RWPE2 (cell line): ENCODE measurements at regions not wholly inside any gene's neighbourhood (a gene's known extent, or its start where the extent isn't known, plus 50 kb on each side); places are given as distances from the start of the nearest gene placed in this dataset.

Experiments used
- ATAC-seq: fragments of 200-7000 bp; cut with Tn5 transposase; 3 replicates; pipeline ENCODE4 v1.9.1; 2021; ENCODE audit warnings: low read depth
- DNase-seq: peaks from one replicate; pipeline ENCODE4 v3.0.0-alpha.2; 2020; ENCODE audit warnings: low spot score
- H3K27ac ChIP-seq: fragments of 450-650 bp; 2 replicates; pipeline ENCODE4 v1.5.1; 2017; ENCODE audit warnings: mild to moderate bottlenecking; ENCODE audit not compliant: poor library complexity, severe bottlenecking
- H3K27me3 ChIP-seq: fragments of 250-450 bp; sonication (Bioruptor Pico); 2 replicates; pipeline ENCODE4 v1.5.1; 2021; ENCODE audit warnings: mild to moderate bottlenecking, moderate library complexity; ENCODE audit not compliant: insufficient read depth, poor library complexity, severe bottlenecking
- H3K36me3 ChIP-seq: fragments of 250-450 bp; sonication (Bioruptor Pico); 2 replicates; pipeline ENCODE4 v1.5.1; 2020; ENCODE audit warnings: low read depth, mild to moderate bottlenecking, moderate library complexity
- H3K4me1 ChIP-seq: fragments of 250-450 bp; sonication (Bioruptor Pico); 2 replicates; pipeline ENCODE4 v1.5.1; 2021; ENCODE audit warnings: mild to moderate bottlenecking, moderate library complexity; ENCODE audit not compliant: insufficient read depth, poor library complexity, severe bottlenecking
- H3K4me3 ChIP-seq: fragments of 250-450 bp; sonication (Bioruptor Pico); 2 replicates; pipeline ENCODE4 v1.5.1; 2021; ENCODE audit warnings: mild to moderate bottlenecking, moderate library complexity; ENCODE audit not compliant: severe bottlenecking
- H3K9me3 ChIP-seq: fragments of 250-450 bp; sonication (Bioruptor Pico); 2 replicates; pipeline ENCODE4 v1.5.1; 2021; ENCODE audit warnings: mild to moderate bottlenecking, moderate library complexity; ENCODE audit not compliant: severe bottlenecking
- TF ChIP-seq, protein P1 (sequence below): fragments of 450-650 bp; IDR thresholded peaks from one replicate; pipeline ENCODE4 v1.5.1; 2017; ENCODE audit warnings: mild to moderate bottlenecking, moderate library complexity; ENCODE audit not compliant: poor library complexity, severe bottlenecking

DNA sequence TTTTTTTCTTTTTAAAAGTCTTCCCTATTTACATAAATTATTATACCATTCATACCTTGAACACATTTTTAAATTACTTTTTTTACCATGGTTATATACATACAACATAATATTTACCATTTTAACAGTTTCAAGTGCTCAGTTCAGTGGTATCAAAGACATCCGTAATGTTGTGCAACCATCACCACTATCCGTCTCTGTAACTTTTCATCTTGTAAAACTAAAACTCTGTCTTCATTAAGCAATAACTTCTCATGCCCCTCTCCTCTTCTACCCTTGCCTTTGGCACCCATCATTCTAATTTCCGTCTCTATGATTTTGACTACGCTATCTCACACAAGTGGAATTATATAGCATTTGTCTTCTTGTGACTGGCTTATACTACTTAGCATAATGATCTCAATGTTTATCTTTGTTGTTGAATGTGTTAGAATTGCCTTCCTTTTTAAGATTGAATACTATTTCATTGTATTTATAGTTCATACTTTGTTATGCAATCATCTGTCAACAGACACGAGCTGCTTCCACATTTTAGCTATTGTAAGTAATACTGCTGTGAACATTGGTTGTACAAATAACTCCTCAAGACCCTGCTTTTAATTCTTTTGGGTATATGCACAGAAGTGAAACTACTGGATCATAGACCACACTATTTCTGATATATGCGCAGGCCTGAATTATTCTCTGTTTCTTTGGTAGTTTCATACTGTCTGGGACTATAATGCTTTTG lies 689.5 kb upstream of the NCAM2 start:
- no peak for DNase-seq
- H3K36me3 ChIP-seq = no peaks in the 10 kb centered on the region
- TF ChIP-seq, protein P1, sequence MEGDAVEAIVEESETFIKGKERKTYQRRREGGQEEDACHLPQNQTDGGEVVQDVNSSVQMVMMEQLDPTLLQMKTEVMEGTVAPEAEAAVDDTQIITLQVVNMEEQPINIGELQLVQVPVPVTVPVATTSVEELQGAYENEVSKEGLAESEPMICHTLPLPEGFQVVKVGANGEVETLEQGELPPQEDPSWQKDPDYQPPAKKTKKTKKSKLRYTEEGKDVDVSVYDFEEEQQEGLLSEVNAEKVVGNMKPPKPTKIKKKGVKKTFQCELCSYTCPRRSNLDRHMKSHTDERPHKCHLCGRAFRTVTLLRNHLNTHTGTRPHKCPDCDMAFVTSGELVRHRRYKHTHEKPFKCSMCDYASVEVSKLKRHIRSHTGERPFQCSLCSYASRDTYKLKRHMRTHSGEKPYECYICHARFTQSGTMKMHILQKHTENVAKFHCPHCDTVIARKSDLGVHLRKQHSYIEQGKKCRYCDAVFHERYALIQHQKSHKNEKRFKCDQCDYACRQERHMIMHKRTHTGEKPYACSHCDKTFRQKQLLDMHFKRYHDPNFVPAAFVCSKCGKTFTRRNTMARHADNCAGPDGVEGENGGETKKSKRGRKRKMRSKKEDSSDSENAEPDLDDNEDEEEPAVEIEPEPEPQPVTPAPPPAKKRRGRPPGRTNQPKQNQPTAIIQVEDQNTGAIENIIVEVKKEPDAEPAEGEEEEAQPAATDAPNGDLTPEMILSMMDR = no peak
- H3K4me1 ChIP-seq = no peaks in the 10 kb centered on the region
- H3K4me3 ChIP-seq = no peak overlapping the region
- no peak overlapping the region for H3K27ac ChIP-seq
- H3K9me3 ChIP-seq = no peaks in the 10 kb centered on the region
- no peaks in the 10 kb centered on the region for H3K27me3 ChIP-seq
- ATAC-seq = no peak

DNA sequence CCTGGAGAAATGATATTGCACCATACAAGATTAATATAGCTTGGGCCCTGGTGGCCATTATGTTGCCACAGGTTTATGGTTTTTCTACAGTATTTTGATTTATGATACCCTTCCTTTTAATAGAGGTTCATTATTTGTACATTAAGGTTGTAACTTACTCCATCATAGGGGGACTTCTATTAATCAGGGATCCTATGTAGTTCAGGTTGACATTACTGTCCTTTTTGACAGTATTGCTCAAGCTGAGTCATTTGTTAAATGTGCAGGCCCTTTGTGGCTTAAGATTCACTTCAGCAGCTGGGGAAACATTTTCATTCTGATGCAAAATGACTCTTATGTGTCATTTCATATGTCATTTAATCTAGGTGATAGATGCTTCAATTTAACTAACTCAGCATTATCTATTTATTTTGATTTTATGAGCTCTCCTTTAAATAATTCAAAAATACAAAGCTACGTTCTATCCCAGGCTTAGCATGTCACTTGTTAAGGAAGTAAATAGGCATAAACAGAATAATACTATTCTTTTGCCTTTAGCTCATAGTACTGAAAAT lies 686.9 kb upstream of the NCAM2 start:
- H3K4me1 ChIP-seq = no peaks in the 10 kb centered on the region
- no peak for ATAC-seq
- DNase-seq = no peak
- H3K27me3 ChIP-seq = no peaks in the 10 kb centered on the region
- no peaks in the 10 kb centered on the region for H3K9me3 ChIP-seq
- no peak overlapping the region for H3K27ac ChIP-seq
- TF ChIP-seq, protein P1 = no peak
- no peaks in the 10 kb centered on the region for H3K36me3 ChIP-seq
- H3K4me3 ChIP-seq = no peak overlapping the region

DNA sequence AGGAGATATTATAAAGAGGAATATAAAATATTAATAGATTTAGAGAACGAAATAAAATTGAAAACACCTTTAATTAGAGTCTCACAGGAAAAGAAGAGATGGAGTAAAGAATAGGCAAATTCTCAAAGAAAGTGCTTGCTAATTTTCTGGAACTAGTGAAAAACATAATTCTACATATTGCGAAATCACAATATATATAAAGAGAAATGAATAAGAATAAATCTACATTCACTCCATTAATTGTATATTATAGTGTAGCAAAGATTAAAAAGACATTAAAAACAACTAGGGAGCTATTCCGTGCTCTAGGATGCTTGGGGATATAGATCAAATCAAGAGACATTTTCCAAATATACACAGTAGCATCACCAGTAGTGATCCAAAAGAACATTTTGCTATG lies 685.2 kb upstream of the NCAM2 start:
- TF ChIP-seq, protein P1 = no peak
- no peak for ATAC-seq
- H3K4me3 ChIP-seq = no peak overlapping the region
- H3K9me3 ChIP-seq = no peaks in the 10 kb centered on the region
- no peak overlapping the region for H3K27ac ChIP-seq
- H3K36me3 ChIP-seq = no peaks in the 10 kb centered on the region
- no peaks in the 10 kb centered on the region for H3K27me3 ChIP-seq
- no peaks in the 10 kb centered on the region for H3K4me1 ChIP-seq
- DNase-seq = no peak

DNA sequence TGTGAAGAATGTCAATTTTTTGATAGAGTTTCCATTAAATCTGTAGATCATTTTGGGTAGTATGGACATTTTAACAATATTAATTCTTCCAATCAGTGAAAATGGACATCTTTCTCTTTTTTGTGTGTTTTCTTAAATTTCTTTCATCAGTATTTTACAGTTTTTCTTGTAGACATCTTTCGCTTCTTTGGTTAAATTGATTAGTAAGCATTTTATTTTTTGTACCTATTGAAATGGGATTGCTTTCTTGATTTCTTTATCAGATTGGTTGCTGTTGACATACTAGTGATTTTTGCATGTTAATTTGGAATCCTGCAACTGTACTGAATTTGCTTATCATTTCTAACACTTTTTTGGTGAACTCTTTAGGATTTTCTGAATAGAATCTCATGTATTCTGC lies 683.2 kb upstream of the NCAM2 start:
- Histone ChIP-seq H3K27me3 (no peaks in the 10 kb centered on the region), H3K27ac (no peak overlapping the region), H3K4me3 (no peak overlapping the region), H3K9me3 (no peaks in the 10 kb centered on the region), H3K4me1 (no peaks in the 10 kb centered on the region), H3K36me3 (no peaks in the 10 kb centered on the region)
- TF ChIP-seq, protein P1 = no peak
- no peak for DNase-seq
- no peak for ATAC-seq

DNA sequence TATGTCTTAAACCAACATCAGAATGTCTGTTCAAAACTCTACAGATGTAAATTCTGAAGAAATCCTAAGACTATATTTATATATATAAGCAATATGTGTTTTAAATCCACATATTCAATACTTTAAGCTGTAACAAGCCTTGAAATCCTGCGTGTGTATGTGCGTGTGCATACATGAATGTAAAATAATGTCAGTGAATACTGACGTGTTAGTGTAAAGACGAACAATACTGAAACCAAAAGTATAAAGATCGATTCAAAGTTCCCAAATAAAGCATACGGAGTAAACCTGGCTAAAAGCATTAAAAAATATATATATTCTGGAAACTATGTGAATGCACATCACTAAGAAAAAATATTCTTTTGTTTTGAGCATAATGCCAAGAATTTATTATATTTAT lies 668.6 kb upstream of the NCAM2 start:
- Histone ChIP-seq H3K27me3 (no peaks in the 10 kb centered on the region), H3K27ac (no peak overlapping the region), H3K4me3 (no peak overlapping the region), H3K36me3 (no peaks in the 10 kb centered on the region), H3K4me1 (no peaks in the 10 kb centered on the region), H3K9me3 (no peaks in the 10 kb centered on the region)
- TF ChIP-seq, protein P1 = no peak
- DNase-seq (no peak), ATAC-seq (no peak)
